ENCODE measurements at regions not wholly inside any gene's neighbourhood (a gene's known extent, or its start where the extent isn't known, plus 50 kb on each side); places are given as distances from the start of the nearest gene placed in this dataset.

- no peak for TF ChIP-seq CTCF (IDR thresholded peaks at IDR 0.05)
- TF ChIP-seq POLR2A (IDR thresholded peaks at IDR 0.05): no peak
Measured at GRCh38 chr5:62771341-62771740, 192.7 kb downstream of the LRRC70 start.
